HG03280 (cell line): ENCODE measurements at regions not wholly inside any gene's neighbourhood (a gene's known extent, or its start where the extent isn't known, plus 50 kb on each side); places are given as distances from the start of the nearest gene placed in this dataset.

Experiments
- ATAC-seq: cut with Tn5 transposase; IDR thresholded peaks from one replicate; pipeline ENCODE4 v1.9.1; 2021; ENCODE audit warnings: mild to moderate bottlenecking, moderate library complexity; ENCODE audit not compliant: unreplicated experiment

GRCh38 chr3:25033407-25034029 lies 394.5 kb upstream of the RARB start:
- ATAC-seq = peak; percentile 84

GRCh38 chr3:25035526-25035925 lies 392.5 kb upstream of the RARB start:
- ATAC-seq = no peak

- ATAC-seq = no peak
These were observed 391.4 kb upstream of the RARB start for GRCh38 chr3:25036633-25037032.

- ATAC-seq = no peak
These were observed 391.0 kb upstream of the RARB start for GRCh38 chr3:25037049-25037547.

GRCh38 chr3:25038271-25038670 lies 389.8 kb upstream of the RARB start:
- no peak for ATAC-seq

- ATAC-seq = no peak
These were observed 389.1 kb upstream of the RARB start for GRCh38 chr3:25038922-25039321.

- ATAC-seq = no peak
These were observed 387.3 kb upstream of the RARB start for GRCh38 chr3:25040748-25041147.

GRCh38 chr3:25041871-25042584 lies 386.0 kb upstream of the RARB start:
- ATAC-seq = no peak

GRCh38 chr3:25043177-25043576 lies 384.9 kb upstream of the RARB start:
- no peak for ATAC-seq

GRCh38 chr3:25043749-25044148 lies 384.3 kb upstream of the RARB start:
- no peak for ATAC-seq

GRCh38 chr3:25044762-25045710 lies 383.0 kb upstream of the RARB start:
- ATAC-seq = no peak

- ATAC-seq = no peak
These were observed 380.9 kb upstream of the RARB start for GRCh38 chr3:25046911-25047771.

- no peak for ATAC-seq
These were observed 378.8 kb upstream of the RARB start for GRCh38 chr3:25049304-25049703.

- ATAC-seq = no peak
These were observed 374.7 kb upstream of the RARB start for GRCh38 chr3:25053360-25053759.

GRCh38 chr3:25056036-25056755 lies 371.9 kb upstream of the RARB start:
- ATAC-seq = no peak

- ATAC-seq = no peak
These were observed 371.2 kb upstream of the RARB start for GRCh38 chr3:25056803-25057351.

- ATAC-seq = no peak
These were observed 370.7 kb upstream of the RARB start for GRCh38 chr3:25057379-25057778.

- ATAC-seq = no peak
These were observed 363.4 kb upstream of the RARB start for GRCh38 chr3:25064681-25065080.

- ATAC-seq = no peak
These were observed 358.1 kb upstream of the RARB start for GRCh38 chr3:25069970-25070369.

- ATAC-seq = no peak
These were observed 356.2 kb upstream of the RARB start for GRCh38 chr3:25071846-25072245.
